MCF 10A (cell line): ENCODE measurements at regions not wholly inside any gene's neighbourhood (a gene's known extent, or its start where the extent isn't known, plus 50 kb on each side); places are given as distances from the start of the nearest gene placed in this dataset.
A peak's percentile ranks its signal among the peaks of the same experiment; 100 is the strongest.

Experiments
- BruUV-seq: library from RNA; stranded (reverse); fragments of 400-500 nt; replicated peaks from 2 replicates; lab custom pipeline; 2021; lab: Mats Ljungman, UMichigan
- CTCF ChIA-PET: fragments of 300-600 bp; sonication (Branson Sonifier 250); formaldehyde crosslinking; extraction: SDS; loops from one replicate; lab custom pipeline; 2021; ENCODE audit warnings: antibody characterized with exemption, inconsistent platforms; lab: Yijun Ruan, JAX
- POLR2A ChIA-PET: fragments of 300-600, 350-650 bp; sonication (Branson Sonifier 250); formaldehyde crosslinking; extraction: SDS; loops from one replicate; lab custom pipeline; 2020; ENCODE audit warnings: antibody characterized with exemption, inconsistent platforms; lab: Yijun Ruan, JAX
- DNase-seq: peaks from one replicate; pipeline ENCODE4 v3.0.0-alpha.2; 2018; ENCODE audit not compliant: unreplicated experiment
- H3K27ac Mint-ChIP-seq: one replicate; pipeline ENCODE4 v1.8.0; 2022; ENCODE audit warnings: mild to moderate bottlenecking, low read depth, mixed read lengths; ENCODE audit not compliant: unreplicated experiment
- H3K27me3 Mint-ChIP-seq: one replicate; pipeline ENCODE4 v1.8.0; 2022; ENCODE audit warnings: mixed read lengths; ENCODE audit not compliant: insufficient read depth, unreplicated experiment
- H3K36me3 Mint-ChIP-seq: one replicate; pipeline ENCODE4 v1.8.0; 2022; ENCODE audit warnings: mild to moderate bottlenecking, moderate library complexity, mixed read lengths; ENCODE audit not compliant: insufficient read depth, unreplicated experiment
- H3K4me1 Mint-ChIP-seq: one replicate; pipeline ENCODE4 v1.8.0; 2022; ENCODE audit warnings: mixed read lengths; ENCODE audit not compliant: insufficient read depth, unreplicated experiment
- H3K4me3 Mint-ChIP-seq: one replicate; pipeline ENCODE4 v1.8.0; 2022; ENCODE audit warnings: mild to moderate bottlenecking, moderate library complexity, mixed read lengths; ENCODE audit not compliant: unreplicated experiment
- H3K9me3 Mint-ChIP-seq: one replicate; pipeline ENCODE4 v1.8.0; 2022; ENCODE audit warnings: mixed read lengths; ENCODE audit not compliant: unreplicated experiment
- CTCF ChIP-seq: fragments of 200-600 bp; IDR thresholded peaks from one replicate; pipeline ENCODE4 v1.8.0; 2022; ENCODE audit warnings: antibody characterized with exemption, mild to moderate bottlenecking; ENCODE audit not compliant: unreplicated experiment
- intact Hi-C: fragments of 100-400 bp; cut with micrococcal nuclease; formaldehyde crosslinking; loops from 2 replicates; pipeline ENCODE4 v1.14.1; 2022

DNA sequence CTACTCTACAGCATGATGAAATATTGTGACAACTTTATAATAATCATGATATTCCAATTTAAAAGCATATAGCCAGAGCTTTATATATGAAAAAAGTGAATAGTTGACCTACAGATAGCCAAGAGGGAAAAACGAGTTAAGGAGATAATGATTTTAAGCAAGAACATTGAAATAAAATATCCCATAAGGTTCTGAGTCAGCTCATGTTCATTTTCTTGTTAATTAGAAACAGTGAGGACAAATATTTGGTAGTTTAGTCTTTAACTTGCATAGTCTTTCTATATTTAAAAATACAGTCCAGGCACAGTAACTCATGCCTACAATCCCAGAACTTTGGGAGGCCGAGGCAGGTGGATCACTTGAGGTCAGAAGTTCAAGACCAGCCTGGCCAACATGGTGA lies 55.8 kb upstream of the CDH6 start:
- no peak overlapping the region for H3K4me3 Mint-ChIP-seq
- intact Hi-C loops: no loop called here
- no peak for DNase-seq
- no TSS peak for BruUV-seq
- no peaks in the 10 kb centered on the region for H3K36me3 Mint-ChIP-seq
- H3K9me3 Mint-ChIP-seq: no peaks in the 10 kb centered on the region
- H3K27me3 Mint-ChIP-seq: no peaks in the 10 kb centered on the region
- TF ChIP-seq CTCF: no peak
- no peak overlapping the region for H3K27ac Mint-ChIP-seq
- ChIA-PET CTCF (interaction anchor here (0.6 to 0.7 kb wide), 2 partner anchors 12 to 49 kb away, joined by 3 read pairs; no protein-coding TSS in a partner anchor), POLR2A (no interaction called here)
- no peaks in the 10 kb centered on the region for H3K4me1 Mint-ChIP-seq

- Mint-ChIP-seq H3K9me3 (no peaks in the 10 kb centered on the region), H3K4me1 (no peaks in the 10 kb centered on the region), H3K36me3 (no peaks in the 10 kb centered on the region), H3K27me3 (no peaks in the 10 kb centered on the region), H3K27ac (no peak overlapping the region), H3K4me3 (no peak overlapping the region)
- intact Hi-C loops: no loop called here
- no TSS peak for BruUV-seq
- ChIA-PET CTCF (interaction anchor here (0.6 kb wide), 1 partner anchor 26 kb away, joined by 3 read pairs; no protein-coding TSS in a partner anchor), POLR2A (no interaction called here)
- no peak for DNase-seq
- no peak for TF ChIP-seq CTCF
Observed at GRCh38 chr5:31135542-31135941, 57.9 kb upstream of the CDH6 start.

DNA sequence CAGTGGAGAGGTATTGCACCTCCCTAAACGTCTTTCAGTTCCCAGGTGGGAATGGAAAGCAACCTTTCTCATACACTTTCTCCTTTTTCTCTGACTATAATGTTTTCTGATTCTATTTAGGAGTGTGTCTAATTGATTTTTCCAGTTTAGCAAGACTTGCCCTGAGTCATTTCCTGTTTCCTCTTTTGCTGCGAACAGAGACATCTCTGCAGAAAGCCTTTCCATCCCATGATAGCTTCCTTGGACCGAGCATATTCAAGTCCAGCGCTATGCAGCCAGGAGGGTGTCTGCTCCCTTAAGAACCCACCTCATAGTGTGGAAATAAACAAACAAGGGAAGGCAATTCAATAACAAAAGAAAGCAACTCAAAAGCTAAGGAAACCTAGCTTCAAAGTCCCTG lies 60.0 kb upstream of the CDH6 start:
- intact Hi-C loops: no loop called here
- no peaks in the 10 kb centered on the region for H3K9me3 Mint-ChIP-seq
- H3K4me3 Mint-ChIP-seq: no peak overlapping the region
- POLR2A ChIA-PET: no interaction called here
- TF ChIP-seq CTCF: no peak
- H3K4me1 Mint-ChIP-seq: no peaks in the 10 kb centered on the region
- H3K27ac Mint-ChIP-seq: no peak overlapping the region
- BruUV-seq: no TSS peak
- CTCF ChIA-PET: interaction anchor here (0.6 kb wide), 1 partner anchor 54 kb away, joined by 3 read pairs; no protein-coding TSS in a partner anchor
- H3K27me3 Mint-ChIP-seq: no peaks in the 10 kb centered on the region
- no peaks in the 10 kb centered on the region for H3K36me3 Mint-ChIP-seq
- DNase-seq: peak; percentile 52

GRCh38 chr5:31131381-31131891 lies 62.0 kb upstream of the CDH6 start:
- no peaks in the 10 kb centered on the region for H3K4me1 Mint-ChIP-seq
- no TSS peak for BruUV-seq
- POLR2A ChIA-PET: no interaction called here
- no peaks in the 10 kb centered on the region for H3K27me3 Mint-ChIP-seq
- no peak for TF ChIP-seq CTCF
- H3K9me3 Mint-ChIP-seq: peaks cover 7% of the 10 kb centered on the region
- no peak overlapping the region for H3K27ac Mint-ChIP-seq
- intact Hi-C loops: no loop called here
- H3K4me3 Mint-ChIP-seq: no peak overlapping the region
- DNase-seq: no peak
- no peaks in the 10 kb centered on the region for H3K36me3 Mint-ChIP-seq
- CTCF ChIA-PET: no interaction called here
